Gastroesophageal sphincter (tissue), 3 donors: ENCODE measurements at regions not wholly inside any gene's neighbourhood (a gene's known extent, or its start where the extent isn't known, plus 50 kb on each side); places are given as distances from the start of the nearest gene placed in this dataset.

ENCODE experiments used
- EP300 ChIP-seq: sonication (generic); formaldehyde crosslinking; IDR thresholded peaks from one replicate; pipeline ENCODE4 v1.6.1; 2017; ENCODE audit warnings: antibody characterized with exemption, mild to moderate bottlenecking
- POLR2A ChIP-seq, 2 donors: fragments of 450-650 bp; IDR thresholded peaks; one replicate each; pipeline ENCODE4 v1.6.1; 2017; ENCODE audit warnings: antibody characterized with exemption in 2 of 2, mild to moderate bottlenecking in 2 of 2, moderate library complexity in 1 of 2
- POLR2AphosphoS5 ChIP-seq: sonication (generic); formaldehyde crosslinking; IDR thresholded peaks from one replicate; pipeline ENCODE4 v1.6.1; 2017; ENCODE audit warnings: antibody characterized with exemption
- TF ChIP-seq, protein P1 (sequence below), 4 experiments: fragments of 200-600 bp in 2 of 4; fragments of 450-650 bp in 2 of 4; sonication (generic) in 1 of 4; IDR thresholded peaks; one replicate each; pipeline ENCODE4 v1.5.1; 2017 to 2019; ENCODE audit warnings: antibody characterized with exemption in 4 of 4, mild to moderate bottlenecking in 2 of 4, moderate library complexity in 2 of 4

DNA sequence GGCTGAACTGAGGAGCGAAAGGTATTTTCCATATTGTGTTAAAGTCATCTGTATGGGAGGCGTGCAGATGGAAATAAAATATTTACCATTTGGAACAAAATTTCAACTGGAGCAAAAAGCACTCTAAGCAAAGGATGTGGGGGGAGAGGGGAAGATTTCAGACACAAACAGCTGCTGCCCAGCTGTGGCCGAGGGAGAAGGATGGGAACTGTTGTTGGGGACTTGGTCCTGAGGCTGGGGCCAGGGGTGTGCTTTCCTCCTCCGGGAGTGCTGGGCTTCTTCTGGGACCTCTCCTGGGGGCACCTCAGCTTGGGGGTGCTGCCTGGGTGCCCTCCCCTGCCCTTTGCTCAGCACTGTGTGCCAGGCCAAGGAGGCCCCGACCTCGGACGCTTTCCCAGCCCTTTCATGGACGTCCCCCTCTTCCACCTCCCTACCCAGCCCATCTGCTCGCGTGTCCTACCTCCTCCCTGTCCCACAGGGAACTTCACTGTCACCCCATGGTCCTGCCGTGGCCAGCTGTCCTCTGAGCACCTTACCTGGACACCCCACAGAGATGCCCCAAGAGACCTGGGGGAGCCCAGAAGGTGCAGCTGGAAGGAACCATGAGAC lies 101.9 kb upstream of the COL5A1 start:
- TF ChIP-seq POLR2AphosphoS5 (no peak), EP300 (no peak), POLR2A (IDR thresholded peaks at IDR 0.05) (no peak)
- TF ChIP-seq, protein P1, sequence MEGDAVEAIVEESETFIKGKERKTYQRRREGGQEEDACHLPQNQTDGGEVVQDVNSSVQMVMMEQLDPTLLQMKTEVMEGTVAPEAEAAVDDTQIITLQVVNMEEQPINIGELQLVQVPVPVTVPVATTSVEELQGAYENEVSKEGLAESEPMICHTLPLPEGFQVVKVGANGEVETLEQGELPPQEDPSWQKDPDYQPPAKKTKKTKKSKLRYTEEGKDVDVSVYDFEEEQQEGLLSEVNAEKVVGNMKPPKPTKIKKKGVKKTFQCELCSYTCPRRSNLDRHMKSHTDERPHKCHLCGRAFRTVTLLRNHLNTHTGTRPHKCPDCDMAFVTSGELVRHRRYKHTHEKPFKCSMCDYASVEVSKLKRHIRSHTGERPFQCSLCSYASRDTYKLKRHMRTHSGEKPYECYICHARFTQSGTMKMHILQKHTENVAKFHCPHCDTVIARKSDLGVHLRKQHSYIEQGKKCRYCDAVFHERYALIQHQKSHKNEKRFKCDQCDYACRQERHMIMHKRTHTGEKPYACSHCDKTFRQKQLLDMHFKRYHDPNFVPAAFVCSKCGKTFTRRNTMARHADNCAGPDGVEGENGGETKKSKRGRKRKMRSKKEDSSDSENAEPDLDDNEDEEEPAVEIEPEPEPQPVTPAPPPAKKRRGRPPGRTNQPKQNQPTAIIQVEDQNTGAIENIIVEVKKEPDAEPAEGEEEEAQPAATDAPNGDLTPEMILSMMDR (IDR thresholded peaks at IDR 0.05): no peak
